ENCODE measurements at regions not wholly inside any gene's neighbourhood (a gene's known extent, or its start where the extent isn't known, plus 50 kb on each side); places are given as distances from the start of the nearest gene placed in this dataset.
"Not testable (repeated sequence)": the region's sequence is repeated elsewhere in the genome, so short reads cannot be mapped to it uniquely, and the experiment has no call there.

DNA sequence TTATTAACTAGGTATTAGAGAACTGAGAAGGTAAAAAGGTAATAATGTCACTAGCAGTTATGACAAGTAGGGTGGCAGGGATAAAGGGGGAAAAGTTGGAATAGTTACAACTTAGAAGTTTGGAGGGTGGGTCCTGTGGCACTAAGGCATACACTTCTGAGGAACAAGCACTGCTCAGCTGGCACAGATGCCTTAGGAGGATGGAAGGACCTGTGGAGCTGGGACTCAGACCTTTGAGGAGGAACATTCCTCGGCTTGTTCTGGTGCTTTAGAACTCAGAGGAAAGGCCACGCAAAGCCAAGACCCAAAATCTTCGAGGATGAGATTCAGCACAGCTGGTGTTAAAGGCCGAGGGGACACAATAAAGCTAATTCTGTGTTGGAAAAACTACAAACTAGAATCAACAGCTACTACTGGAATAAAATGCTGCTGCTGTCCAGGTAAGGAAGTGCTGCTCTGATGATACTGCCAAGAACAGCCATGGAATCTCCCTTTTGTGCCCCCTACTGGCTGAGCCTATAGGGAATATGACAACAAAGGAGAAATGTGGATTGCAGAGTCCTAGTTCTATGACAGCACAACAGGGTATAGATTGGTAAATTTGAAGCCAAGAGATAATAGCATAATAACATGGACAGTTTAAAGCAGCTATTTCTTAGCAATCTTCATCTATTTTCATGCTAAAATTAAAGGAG, 126.7 kb downstream of the SLC25A46 start:
- ChIA-PET POLR2A (no interaction called here), CTCF (no interaction called here)

DNA sequence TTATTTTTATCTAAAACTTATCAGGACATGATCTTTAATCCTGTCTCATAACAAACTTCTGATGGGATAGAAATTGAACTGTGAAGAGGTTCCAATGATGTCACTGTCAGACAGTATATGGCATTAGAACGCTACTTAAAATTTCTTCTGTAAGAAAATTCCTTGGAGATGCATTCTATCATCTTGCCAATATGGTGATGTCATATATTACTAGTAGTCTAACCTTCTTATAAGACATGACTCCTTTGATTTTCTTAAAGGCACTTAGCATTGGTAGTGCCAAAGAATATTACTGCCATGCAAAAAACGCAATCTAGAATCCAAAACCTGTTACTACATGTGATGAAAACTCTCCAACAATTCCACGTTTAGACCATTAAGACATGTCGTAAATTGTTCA, 131.1 kb downstream of the SLC25A46 start:
- POLR2A ChIA-PET: no interaction called here

DNA sequence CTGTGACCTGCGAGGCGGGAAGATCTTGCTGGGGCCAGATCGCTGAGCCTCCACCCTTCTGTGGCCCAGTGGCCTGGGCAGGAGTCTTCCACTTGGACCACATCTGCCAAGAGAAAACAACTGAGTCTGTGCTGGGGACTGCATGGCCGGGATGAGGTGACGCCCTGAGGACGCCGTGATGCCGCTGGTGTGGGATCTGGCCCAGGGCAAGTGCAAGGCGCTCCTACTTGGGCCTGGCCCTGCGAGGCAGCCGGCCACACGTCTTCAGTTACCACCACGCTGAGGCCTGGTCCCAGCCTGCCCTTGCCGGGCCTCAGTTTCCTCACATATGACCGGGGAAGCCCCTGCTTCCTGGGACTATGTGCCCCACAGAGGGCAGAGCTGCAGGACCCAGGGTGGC, 133.4 kb downstream of the SLC25A46 start:
- POLR2A ChIA-PET: no interaction called here
- CTCF ChIA-PET: no interaction called here

More for the DNA sequence above, 131.1 kb downstream of the SLC25A46 start:
- CTCF ChIA-PET: no interaction called here

DNA sequence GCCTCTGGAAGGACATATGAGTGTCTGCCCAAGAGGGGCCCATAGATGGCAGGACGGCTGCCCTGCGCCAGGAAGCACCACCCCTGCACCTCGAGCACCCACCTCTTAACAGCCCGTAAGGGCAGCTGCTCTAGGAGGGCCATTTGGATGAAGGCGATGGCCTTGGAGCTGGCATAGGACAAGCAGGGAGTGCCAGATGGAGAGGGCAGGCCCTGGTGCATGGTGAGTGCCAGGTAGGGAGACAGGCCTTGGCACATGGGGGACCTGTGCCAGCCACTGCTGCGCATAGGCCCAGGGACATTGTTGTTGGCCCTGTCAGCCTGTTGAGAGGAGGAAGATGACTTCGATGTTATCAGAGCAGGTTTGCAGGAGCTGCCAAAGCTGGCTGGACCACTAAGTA, 134.2 kb downstream of the SLC25A46 start:
- ChIA-PET CTCF (no interaction called here), POLR2A (no interaction called here)

DNA sequence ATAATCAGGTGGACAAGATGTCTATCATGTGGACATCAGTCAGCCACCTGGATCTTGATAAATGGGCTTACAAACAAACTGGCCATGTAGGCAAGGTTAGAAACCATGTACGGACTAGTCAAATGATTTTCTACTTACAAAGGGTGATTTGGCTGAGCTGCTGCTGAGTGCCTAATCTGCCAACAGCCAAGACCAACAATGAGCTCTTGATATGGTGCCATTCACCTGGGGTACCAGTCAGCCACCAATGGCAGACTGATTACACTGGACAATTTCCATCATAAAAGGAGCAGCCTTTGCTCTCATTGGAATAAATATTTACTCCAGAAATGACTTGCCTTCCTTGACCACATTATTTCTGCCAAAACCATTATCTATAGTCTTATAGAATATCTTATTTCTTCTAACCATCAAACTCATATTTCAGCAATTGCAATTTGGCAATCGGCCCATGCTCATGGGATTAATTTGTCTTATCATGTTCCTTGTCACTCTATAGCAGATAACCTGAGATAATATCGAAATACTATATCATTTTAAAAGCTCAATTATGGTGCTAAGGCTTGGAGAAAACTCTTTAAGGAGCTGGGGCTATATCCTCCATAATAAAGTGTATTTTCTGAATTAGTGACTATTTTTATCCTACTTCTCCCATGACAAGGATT, 135.1 kb downstream of the SLC25A46 start:
- POLR2A ChIA-PET: no interaction called here
- CTCF ChIA-PET: no interaction called here

DNA sequence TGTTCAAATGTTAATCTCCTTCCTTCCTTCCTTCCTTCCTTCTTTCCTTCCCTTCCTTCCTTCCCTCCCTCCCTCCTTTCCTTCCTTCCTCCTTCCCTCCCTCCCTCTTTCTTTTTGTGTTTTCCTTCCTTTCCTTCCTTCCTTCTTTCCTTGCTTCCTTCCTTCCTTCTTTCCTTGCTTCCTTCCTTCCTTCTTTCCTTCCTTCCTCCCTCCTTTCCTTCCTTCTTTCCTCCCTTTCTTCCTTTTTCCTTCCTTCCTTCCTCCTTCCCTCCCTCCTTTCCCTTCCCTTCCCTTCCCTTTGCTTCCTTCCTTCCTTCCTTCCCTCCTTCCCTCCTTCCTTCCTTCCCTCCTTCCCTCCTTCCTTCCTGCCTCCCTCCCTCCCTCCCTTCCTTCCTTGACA, 136.3 kb downstream of the SLC25A46 start:
- POLR2A ChIA-PET, CTCF ChIA-PET: not testable (repeated sequence)

DNA sequence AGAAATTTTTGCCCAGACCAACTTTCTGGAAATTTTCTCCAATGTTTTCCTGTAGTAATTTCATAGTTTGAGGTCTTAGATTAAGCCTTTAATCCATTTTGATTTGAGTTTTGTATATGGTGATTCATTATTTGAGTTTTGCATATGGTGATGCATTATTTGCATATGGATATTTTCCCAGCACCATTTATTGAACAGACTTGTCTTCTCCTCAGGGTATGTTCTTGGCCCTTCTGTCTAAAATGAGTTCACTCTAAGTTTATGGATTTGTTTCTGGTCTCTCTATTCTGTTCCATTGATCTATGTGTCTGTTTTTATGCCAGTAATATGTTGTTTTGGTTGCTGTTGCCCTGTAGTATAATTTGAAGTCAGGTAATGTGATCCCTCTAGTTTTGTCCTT, 139.3 kb downstream of the SLC25A46 start:
- ChIA-PET CTCF (no interaction called here), POLR2A (no interaction called here)

DNA sequence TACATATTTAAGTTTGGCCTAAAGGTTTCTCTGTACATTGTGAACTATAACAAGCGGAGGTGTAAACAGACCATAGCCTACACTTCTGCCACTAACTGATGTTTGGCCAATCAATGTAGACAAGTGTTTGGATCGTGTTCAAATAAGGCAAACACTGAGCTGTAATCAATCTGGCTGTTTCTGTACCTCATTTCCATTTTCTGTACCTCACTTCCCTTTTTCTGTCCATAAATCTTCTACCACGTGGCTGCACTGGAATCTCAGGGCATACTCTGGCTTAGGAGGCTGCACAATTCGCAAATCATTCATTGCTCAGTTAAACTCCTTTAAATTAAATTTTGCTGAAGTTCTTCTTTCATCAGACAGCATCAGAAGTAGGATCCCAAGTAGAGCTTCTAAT, 140.9 kb downstream of the SLC25A46 start:
- ChIA-PET POLR2A (no interaction called here), CTCF (interaction anchor here (1.0 kb wide), 1 partner anchor 18 kb away, joined by 4 read pairs; no protein-coding TSS in a partner anchor)

DNA sequence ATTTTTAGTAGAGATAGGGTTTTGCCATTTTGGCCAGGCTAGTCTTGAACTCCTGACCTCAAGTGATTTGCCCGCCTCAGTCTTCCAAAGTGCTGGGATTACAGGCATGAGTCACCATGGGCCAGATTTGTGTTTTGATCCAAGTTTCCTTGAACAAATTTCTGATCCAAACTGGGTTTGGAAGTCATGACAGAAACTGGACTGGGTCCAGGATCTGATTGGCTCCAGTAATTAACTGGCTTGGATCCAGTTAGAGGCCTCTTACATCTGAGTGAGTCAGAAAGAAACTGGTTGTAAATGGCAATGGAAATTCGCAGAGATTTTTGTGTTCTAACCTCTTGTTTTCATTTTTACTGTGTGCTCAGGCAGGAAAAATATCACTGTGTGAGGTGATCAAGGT, 141.6 kb downstream of the SLC25A46 start:
- ChIA-PET POLR2A (no interaction called here), CTCF (no interaction called here)

DNA sequence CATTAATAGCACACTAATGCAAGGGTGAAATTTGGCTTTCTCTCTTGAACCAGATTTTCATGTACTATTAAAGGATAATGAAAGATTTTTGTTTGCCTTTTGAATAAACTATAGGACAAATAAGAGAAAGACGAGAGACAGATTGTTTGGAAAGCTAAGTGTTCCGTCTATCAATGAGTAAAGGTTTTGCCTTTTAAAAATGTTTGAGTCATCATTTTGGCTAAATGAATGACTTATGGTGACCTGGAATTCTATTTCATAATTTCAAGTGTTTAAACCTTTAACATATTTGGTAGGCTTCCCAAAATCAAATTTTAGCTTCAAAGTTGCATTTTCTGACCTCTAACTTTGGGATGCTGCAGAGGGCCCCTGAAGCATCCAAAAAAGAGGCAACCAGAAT, 145.2 kb downstream of the SLC25A46 start:
- ChIA-PET POLR2A (no interaction called here), CTCF (no interaction called here)

DNA sequence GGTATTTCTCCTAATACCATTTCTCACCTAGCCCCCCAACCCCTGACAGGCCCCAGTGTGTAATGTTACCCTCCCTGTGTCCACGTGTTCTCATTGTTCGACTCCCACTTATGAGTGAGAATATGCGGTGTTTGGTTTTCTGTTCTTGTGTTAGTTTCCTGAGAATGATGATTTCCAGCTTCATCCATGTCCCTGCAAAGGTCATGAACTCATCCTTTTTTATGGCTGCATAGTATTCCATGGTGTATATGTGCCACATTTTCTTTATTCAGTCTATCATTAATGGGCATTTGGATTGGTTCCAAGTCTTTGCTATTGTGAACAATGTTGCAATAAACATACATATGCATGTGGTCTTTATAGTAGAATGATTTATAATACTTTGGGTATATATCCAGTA, 148.4 kb downstream of the SLC25A46 start:
- CTCF ChIA-PET, POLR2A ChIA-PET: not testable (repeated sequence)

DNA sequence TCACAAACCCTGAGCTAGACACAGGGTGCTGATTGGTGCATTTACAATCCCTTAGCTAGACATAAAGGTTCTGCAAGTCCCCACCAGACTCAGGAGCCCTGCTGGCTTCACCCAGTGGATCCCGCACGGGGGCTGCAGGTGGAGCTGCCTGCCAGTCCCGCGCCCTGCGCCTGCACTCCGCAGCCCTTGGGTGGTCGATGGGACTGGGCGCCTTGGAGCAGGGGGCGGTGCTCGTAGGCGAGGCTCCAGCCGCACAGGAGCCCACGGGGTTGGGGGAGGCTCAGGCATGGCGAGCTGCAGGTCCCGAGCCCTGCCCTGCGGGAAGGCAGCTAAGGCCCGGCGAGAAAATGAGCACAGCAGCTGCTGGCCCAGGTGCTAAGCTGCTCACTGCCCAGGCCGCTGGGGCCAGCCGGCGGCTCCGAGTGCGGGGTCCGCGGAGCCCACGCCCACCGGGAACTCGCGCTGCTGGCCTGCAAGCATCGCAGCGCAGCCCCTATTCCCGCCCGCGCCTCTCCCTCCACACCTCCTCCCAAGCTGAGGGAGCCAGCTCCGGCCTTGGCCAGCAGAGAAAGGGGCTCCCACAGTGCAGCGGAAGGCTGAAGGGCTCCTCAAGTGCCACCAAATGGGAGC, 155.2 kb downstream of the SLC25A46 start:
- CTCF ChIA-PET, POLR2A ChIA-PET: not testable (repeated sequence)

DNA sequence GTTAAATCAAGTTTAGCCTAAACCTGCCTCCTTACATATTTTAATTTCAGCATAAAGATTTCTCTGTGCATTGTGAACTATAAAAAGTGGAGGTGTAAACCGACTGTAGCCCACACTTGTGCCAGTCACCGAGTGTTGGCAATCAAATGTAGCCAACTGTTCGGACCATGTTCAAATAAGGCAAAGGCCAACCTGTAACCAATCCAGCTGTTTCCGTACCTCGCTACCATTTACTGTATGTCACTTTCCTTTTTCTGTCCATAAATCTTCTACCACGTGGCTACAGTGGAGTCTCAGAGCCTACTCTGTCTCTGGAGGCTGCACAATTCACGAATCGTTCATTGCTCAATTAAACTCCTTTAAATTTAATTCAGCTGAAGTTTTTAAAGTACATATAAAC, 156.0 kb downstream of the SLC25A46 start:
- CTCF ChIA-PET: no interaction called here
- POLR2A ChIA-PET: no interaction called here

DNA sequence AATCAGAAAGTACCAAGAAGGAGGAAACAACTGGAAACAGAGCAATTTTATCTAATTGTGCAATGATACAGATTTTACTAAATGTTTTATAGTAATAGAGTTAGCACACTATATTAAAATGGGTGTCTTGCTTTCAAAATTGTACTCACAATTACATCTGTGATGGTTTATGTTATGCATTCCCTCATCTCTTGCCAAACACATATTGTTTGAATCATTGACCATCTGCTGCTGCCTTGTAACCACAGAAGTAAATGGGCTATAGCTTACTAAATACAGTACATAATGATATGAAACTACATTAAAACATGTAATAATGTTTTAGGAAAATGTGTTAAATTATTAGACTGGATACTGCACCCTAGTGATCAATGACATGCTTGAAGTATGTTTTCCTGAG, 158.1 kb downstream of the SLC25A46 start:
- ChIA-PET POLR2A (no interaction called here), CTCF (no interaction called here)

DNA sequence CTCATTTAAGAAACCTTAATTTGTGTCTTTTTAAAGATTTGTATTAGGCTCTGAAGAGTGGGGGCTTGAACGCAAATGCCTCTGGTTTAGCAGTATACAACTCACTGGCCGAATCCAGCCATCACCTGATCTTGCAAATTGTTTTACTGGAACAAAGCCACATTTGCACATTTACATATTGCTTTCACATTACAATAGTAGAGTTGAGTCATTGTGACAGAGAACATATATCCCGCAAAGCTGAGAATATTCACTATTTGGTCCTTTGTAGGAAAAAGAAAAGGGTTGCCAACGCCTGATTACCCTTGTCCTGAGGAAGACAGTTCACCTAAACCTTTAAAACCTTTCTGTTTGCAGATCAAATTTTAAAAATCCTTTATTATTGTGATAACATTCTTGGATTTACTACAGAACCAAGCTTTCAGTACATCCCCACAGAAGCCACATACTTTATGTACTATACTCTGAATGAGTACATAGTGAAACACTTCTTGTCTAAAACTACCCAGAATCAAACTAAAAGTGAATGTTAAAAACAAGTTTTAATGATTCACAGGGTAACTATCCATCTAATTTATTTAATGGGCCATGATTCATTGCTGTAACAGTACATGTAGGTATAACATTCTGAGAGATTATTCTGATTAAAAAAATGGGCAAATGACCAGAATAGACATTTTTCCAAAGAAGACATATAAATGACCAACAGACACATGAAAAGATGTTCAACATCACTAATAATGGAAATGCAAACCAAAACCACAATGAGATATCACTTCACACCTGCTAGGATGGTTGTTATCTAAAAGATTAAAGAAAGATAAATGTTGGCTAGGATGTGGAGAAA, 161.0 kb downstream of the SLC25A46 start:
- POLR2A ChIA-PET: no interaction called here
- CTCF ChIA-PET: no interaction called here

DNA sequence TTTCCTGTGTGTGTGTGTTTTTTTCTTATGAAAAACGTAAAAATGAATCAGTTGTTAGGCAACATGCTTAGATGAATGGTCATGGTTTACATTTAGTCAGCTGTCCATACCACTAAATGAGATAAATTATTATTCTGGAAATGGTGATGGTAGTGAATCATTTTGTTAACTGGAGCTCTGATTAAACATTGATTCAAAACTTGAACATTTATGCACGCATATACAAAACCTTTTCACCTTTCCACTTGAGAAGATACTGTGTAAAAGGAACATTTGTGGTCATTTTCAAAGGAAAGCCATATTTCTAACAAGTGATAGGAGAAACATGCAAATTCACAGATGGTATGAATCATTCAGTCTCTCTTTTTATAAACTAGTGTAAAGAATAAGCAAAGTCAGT, 162.0 kb downstream of the SLC25A46 start:
- CTCF ChIA-PET: no interaction called here
- POLR2A ChIA-PET: no interaction called here

DNA sequence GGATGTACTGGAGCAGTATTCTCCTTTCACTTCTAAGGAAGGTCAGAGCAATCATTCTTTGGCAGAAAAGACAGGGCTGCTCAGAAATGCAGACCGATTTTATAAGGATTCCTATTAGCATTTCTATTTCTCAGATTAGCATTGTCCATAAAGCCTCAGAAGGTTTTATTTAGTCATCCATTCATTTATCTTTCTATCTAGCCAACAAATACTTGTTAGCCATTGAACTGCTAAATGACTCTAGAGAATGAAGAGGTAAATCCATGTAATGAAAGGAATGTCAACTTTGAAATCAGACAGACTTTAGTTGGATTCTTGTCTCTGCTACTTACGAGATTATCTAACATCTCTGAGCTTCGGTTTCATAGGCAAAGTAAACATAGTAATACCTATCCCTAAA, 165.2 kb downstream of the SLC25A46 start:
- ChIA-PET POLR2A (no interaction called here), CTCF (no interaction called here)

DNA sequence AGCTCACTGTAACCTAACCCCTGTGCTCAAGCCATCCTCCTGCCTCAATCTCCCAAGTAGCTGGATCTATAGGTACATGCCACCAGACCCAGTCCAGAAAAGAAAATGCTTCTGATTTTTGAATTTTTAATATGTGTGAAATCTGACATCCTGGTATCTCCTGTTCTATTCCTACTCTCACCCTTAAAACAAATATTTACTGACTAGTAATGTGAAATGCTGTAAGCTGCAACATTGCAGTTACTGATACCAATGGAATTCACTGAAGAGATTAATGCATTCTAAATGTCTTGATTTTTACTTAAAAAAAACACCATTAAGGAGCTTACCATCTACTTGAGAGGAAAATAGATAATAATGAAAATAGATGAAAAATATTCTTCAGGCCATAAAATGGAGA, 162.7 kb upstream of the TSLP start:
- CTCF ChIA-PET: interaction anchor here (0.6 kb wide), 1 partner anchor 1697 kb away, joined by 3 read pairs; no protein-coding TSS in a partner anchor
- POLR2A ChIA-PET: no interaction called here

DNA sequence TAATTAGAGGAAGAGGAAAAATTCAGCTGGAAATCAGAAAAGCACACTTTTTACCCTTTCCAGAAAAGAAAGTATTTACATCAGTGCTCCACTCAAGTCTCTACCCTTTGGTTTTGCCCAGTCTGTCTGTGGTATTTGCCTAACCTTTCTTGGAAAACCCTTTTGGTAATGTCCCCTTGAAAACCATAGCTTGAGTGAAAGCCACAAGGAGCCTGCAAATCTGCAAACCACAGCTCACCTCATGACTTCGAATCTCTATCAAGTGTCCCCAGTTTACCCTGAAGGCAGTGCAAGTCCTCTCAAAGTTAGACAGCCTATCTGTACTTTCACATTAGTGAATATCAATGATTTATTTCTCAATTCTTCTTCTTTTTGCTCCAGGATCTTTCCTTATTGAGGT, 162.1 kb upstream of the TSLP start:
- CTCF ChIA-PET: no interaction called here
- POLR2A ChIA-PET: no interaction called here

DNA sequence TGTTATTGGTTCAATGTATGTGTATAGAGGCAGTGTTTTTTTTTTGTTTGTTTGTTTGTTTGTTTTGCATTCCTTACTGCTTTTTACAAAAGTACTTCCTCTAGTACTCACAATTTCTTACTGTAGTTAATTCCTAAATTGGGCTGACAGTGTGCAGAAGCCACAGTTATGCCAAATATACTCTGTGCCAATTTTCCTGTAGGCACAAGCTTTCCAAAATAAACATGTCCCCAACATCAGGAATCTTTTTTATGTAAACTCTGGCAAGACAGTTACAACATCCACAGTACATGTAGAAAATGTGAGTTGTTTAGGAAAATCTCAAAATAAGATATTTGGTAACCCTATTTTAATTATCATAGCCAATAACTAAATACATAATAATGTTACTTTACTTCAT, 161.6 kb upstream of the TSLP start:
- POLR2A ChIA-PET: no interaction called here
- CTCF ChIA-PET: no interaction called here

DNA sequence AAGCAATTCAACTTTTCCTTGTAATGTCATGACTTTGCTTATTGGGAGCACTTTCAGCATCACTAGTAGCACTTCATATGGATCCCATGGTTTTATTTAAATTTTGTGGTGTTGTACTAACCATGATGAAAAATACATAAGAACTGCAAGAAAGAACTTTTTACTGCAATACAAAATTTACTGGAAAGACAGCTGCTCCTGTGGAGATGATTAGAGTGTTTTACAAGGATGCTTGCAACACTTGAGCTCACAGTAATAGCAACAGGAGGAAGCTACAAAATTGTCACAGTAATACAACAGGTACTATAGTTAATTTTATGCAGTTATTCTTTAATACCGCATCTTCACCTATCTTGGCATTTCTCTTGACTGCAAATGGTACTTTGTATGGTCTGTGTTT, 158.3 kb upstream of the TSLP start:
- POLR2A ChIA-PET: no interaction called here

More for the DNA sequence above, 158.3 kb upstream of the TSLP start:
- CTCF ChIA-PET: no interaction called here

Measured in activated CD8-positive, alpha-beta memory T cell treated with anti-CD3 and anti-CD28 coated beads for 36 hours (primary cell).